GM18951 (cell line): ENCODE measurements at regions not wholly inside any gene's neighbourhood (a gene's known extent, or its start where the extent isn't known, plus 50 kb on each side); places are given as distances from the start of the nearest gene placed in this dataset.

Experiments used
- POLR2A ChIP-seq: IDR thresholded peaks from 4 replicates; pipeline ENCODE4 v1.6.1; 2011; ENCODE audit warnings: mild to moderate bottlenecking; ENCODE audit not compliant: insufficient read length, insufficient read depth; ENCODE audit errors: extremely low read depth
- in situ Hi-C: fragments of 300-500 bp; cut with MboI; formaldehyde crosslinking; loops from one replicate; pipeline ENCODE4 v1.12.0; 2022; ENCODE audit warnings: low sequenced_read_pairs, mixed read lengths, inconsistent platforms; ENCODE audit not compliant: unreplicated experiment

- no peak for TF ChIP-seq POLR2A
- in situ Hi-C loops = no loop called here
Observed at GRCh38 chr3:83193526-83193925, 1432.1 kb upstream of the GBE1 start.

- TF ChIP-seq POLR2A = no peak
- in situ Hi-C loops = no loop called here
Observed at GRCh38 chr3:83189634-83190033, 1428.2 kb upstream of the GBE1 start.

GRCh38 chr3:83169473-83169872 is 1408.0 kb upstream of the GBE1 start:
- in situ Hi-C loops = no loop called here
- TF ChIP-seq POLR2A = no peak

GRCh38 chr3:83150896-83151295 is 1389.5 kb upstream of the GBE1 start:
- no peak for TF ChIP-seq POLR2A
- in situ Hi-C loops = no loop called here

- no peak for TF ChIP-seq POLR2A
- in situ Hi-C loops = no loop called here
Observed at GRCh38 chr3:83140983-83141382, 1379.5 kb upstream of the GBE1 start.

GRCh38 chr3:83131236-83131635 is 1369.8 kb upstream of the GBE1 start:
- in situ Hi-C loops = no loop called here
- TF ChIP-seq POLR2A = no peak

- in situ Hi-C loops = no loop called here
- TF ChIP-seq POLR2A = no peak
Observed at GRCh38 chr3:83122774-83123350, 1361.4 kb upstream of the GBE1 start.

GRCh38 chr3:83093222-83093572 is 1331.8 kb upstream of the GBE1 start:
- TF ChIP-seq POLR2A = no peak
- in situ Hi-C loops = no loop called here

- in situ Hi-C loops = no loop called here
- no peak for TF ChIP-seq POLR2A
Observed at GRCh38 chr3:83092521-83093221, 1331.2 kb upstream of the GBE1 start.

- in situ Hi-C loops = no loop called here
- no peak for TF ChIP-seq POLR2A
Observed at GRCh38 chr3:83076041-83076440, 1314.6 kb upstream of the GBE1 start.

- no peak for TF ChIP-seq POLR2A
- in situ Hi-C loops = no loop called here
Observed at GRCh38 chr3:83074485-83074884, 1313.0 kb upstream of the GBE1 start.

- TF ChIP-seq POLR2A = no peak
- in situ Hi-C loops = no loop called here
Observed at GRCh38 chr3:83065851-83066460, 1304.5 kb upstream of the GBE1 start.

GRCh38 chr3:83063446-83063845 is 1302.0 kb upstream of the GBE1 start:
- in situ Hi-C loops = no loop called here
- TF ChIP-seq POLR2A = no peak

- no peak for TF ChIP-seq POLR2A
- in situ Hi-C loops = no loop called here
Observed at GRCh38 chr3:83048556-83048955, 1287.1 kb upstream of the GBE1 start.
